ENCODE measurements at regions not wholly inside any gene's neighbourhood (a gene's known extent, or its start where the extent isn't known, plus 50 kb on each side); places are given as distances from the start of the nearest gene placed in this dataset.

- no peak overlapping the region for H2BK12ac ChIP-seq (ENCODE audit: insufficient read length, low read depth, low read length)
- no peak overlapping the region for H4K91ac ChIP-seq (ENCODE audit: insufficient read length, low read depth, low read length)
- H3K79me2 ChIP-seq (ENCODE audit: insufficient read depth, low read length): no peaks in the 10 kb centered on the region
- no peak overlapping the region for H3K56ac ChIP-seq (ENCODE audit: insufficient read length, low read depth, low read length)
- H3K9me3 Mint-ChIP-seq: no peaks in the 10 kb centered on the region
- H3K4me1 Mint-ChIP-seq: peaks cover 11 to 13% of the 10 kb centered on the region in 2 experiments
- H3T11ph ChIP-seq (ENCODE audit: low read length): no peak overlapping the region
- DNase-seq: no peak
- no peak overlapping the region for H3K14ac ChIP-seq (ENCODE audit: insufficient read depth, low read length)
- H3K9me3 ChIP-seq (ENCODE audit: control insufficient read depth, low read depth, low read length): no peaks in the 10 kb centered on the region
- H4K5ac ChIP-seq (ENCODE audit: insufficient read length, low read depth, low read length): no peak overlapping the region
- no peak overlapping the region for H3K27ac ChIP-seq (ENCODE audit: insufficient read length, low read depth, low read length)
- no peak overlapping the region for H2AK5ac ChIP-seq (ENCODE audit: insufficient read length, low read length)
- no peak overlapping the region for H2AFZ ChIP-seq (ENCODE audit: low read length)
- H3K27ac Mint-ChIP-seq: no peak overlapping the region
- H3K79me1 ChIP-seq (ENCODE audit: insufficient read depth, low read depth, low read length, poor library complexity, severe bottlenecking): no peaks in the 10 kb centered on the region
- no peaks in the 10 kb centered on the region for H4K20me1 ChIP-seq (ENCODE audit: control insufficient read depth, insufficient read depth, insufficient read length)
- H3K4me2 ChIP-seq (ENCODE audit: insufficient read depth, insufficient read length, low read length): no peak overlapping the region
- no peak overlapping the region for H3K18ac ChIP-seq (ENCODE audit: insufficient read length, low read depth, low read length)
- no peak overlapping the region for H3K23ac ChIP-seq (ENCODE audit: insufficient read length, low read depth, low read length)
- H2BK5ac ChIP-seq (ENCODE audit: insufficient read length, low read length): no peak overlapping the region
- H2BK20ac ChIP-seq (ENCODE audit: low read depth, low read length, poor library complexity, severe bottlenecking): no peak overlapping the region
- TF ChIP-seq CTCF (conservative IDR thresholded peaks at IDR 0.05): no peak
- H4K8ac ChIP-seq (replicated peaks; ENCODE audit: insufficient read length, low read depth, low read length): no peak overlapping the region
- no peak overlapping the region for H3K4me3 Mint-ChIP-seq
- H3K23me2 ChIP-seq (ENCODE audit: insufficient read length, low read depth, low read length, poor library complexity, severe bottlenecking): no peaks in the 10 kb centered on the region
- no peaks in the 10 kb centered on the region; a peak in 1 of 7 replicates for H3K36me3 Mint-ChIP-seq (ENCODE audit: insufficient read depth in 1 of 3, low read depth in 3 of 3)
- H3K27me3 ChIP-seq (ENCODE audit: insufficient read depth, low read length): no peaks in the 10 kb centered on the region
- H3K9ac ChIP-seq (ENCODE audit: extremely low read depth, insufficient read length, low read length): no peak overlapping the region
- H3K4ac ChIP-seq (ENCODE audit: low read depth, low read length): no peak overlapping the region
- peaks cover 2% of the 10 kb centered on the region for H3K27me3 Mint-ChIP-seq (ENCODE audit: low read depth)
- no peak overlapping the region for H2BK15ac ChIP-seq (ENCODE audit: low read depth, low read length)
- no peak overlapping the region for H2BK120ac ChIP-seq (ENCODE audit: low read depth, low read length, poor library complexity, severe bottlenecking)
- H3K4me1 ChIP-seq (ENCODE audit: insufficient read depth, low read length): no peaks in the 10 kb centered on the region; the same call in 1 of the 2 replicates
- WGBS (ENCODE audit: extremely low coverage, insufficient read length, low lambda C conversion rate): no CpG with 5 or more reads among the region's 9 CpGs
These were observed 59.7 kb downstream of the GPR6 start for GRCh38 chr6:110037726-110038295.
